Stomach (tissue), 8 donors: ENCODE measurements at regions not wholly inside any gene's neighbourhood (a gene's known extent, or its start where the extent isn't known, plus 50 kb on each side); places are given as distances from the start of the nearest gene placed in this dataset.

Source experiments
- DNase-seq, 2 donors: peaks; one replicate each; pipeline versions ENCODE4 v3.0.0 to v3.0.0-alpha.2; 2013 to 2019
- H3K27ac ChIP-seq, 5 donors: fragments of 200-600 bp in 4 of 5; sonication (generic) in 4 of 5; one replicate each; pipeline ENCODE4 v1.5.1; 2013 to 2019; ENCODE audit warnings: mild to moderate bottlenecking in 1 of 5, moderate library complexity in 1 of 5
- H3K27me3 ChIP-seq, 3 donors: fragments of 200-600 bp; sonication (generic); one replicate each; pipeline ENCODE4 v1.5.1; 2017 to 2019; ENCODE audit warnings: mixed run types in 1 of 3
- H3K36me3 ChIP-seq, 4 donors: fragments of 200-600 bp; sonication (generic); 1 replicate in 3 of 4; 2 replicates in 1 of 4; pipeline ENCODE4 v1.5.1; 2016 to 2019
- H3K4me1 ChIP-seq, 4 donors: fragments of 200-600 bp; sonication (generic); one replicate each; pipeline ENCODE4 v1.5.1; 2016 to 2019
- H3K4me3 ChIP-seq, 4 donors: fragments of 200-600 bp; sonication (generic) in 3 of 4; one replicate each; pipeline ENCODE4 v1.5.1; 2016 to 2019; ENCODE audit warnings: mild to moderate bottlenecking in 1 of 4
- H3K9me3 ChIP-seq, 4 donors: fragments of 200-600 bp; sonication (generic); one replicate each; pipeline ENCODE4 v1.5.1; 2016 to 2019
- CTCF ChIP-seq, 7 experiments: fragments of 450-650 bp in 4 of 7; fragments of 200-600 bp in 3 of 7; sonication (generic) in 3 of 7; IDR thresholded peaks; one replicate each; pipeline ENCODE4 v1.5.1; 2016 to 2019; ENCODE audit warnings: antibody characterized with exemption in 7 of 7, control low read depth in 2 of 7, mild to moderate bottlenecking in 1 of 7
- EP300 ChIP-seq: sonication (generic); formaldehyde crosslinking; IDR thresholded peaks from one replicate; pipeline ENCODE4 v1.6.1; 2017; ENCODE audit warnings: antibody characterized with exemption
- POLR2A ChIP-seq, 4 donors: fragments of 450-650 bp; IDR thresholded peaks; one replicate each; pipeline ENCODE4 v1.6.1; 2016; ENCODE audit warnings: antibody characterized with exemption in 4 of 4, control low read depth in 2 of 4, mild to moderate bottlenecking in 1 of 4, moderate library complexity in 1 of 4
- POLR2AphosphoS5 ChIP-seq, 3 donors: sonication (generic); formaldehyde crosslinking; IDR thresholded peaks; one replicate each; pipeline ENCODE4 v1.6.1; 2016; ENCODE audit warnings: antibody characterized with exemption in 3 of 3
- WGBS, 5 donors: extraction: QIAGEN DNeasy Blood & Tissue Kit in 3 of 5; methylation state at CpG; one replicate each; pipeline versions ENCODE4 v1.1.5 to v1.1.7; 2013 to 2018; 5-methylcytosine and 5-hydroxymethylcytosine counted together
- intact Hi-C: fragments of 100-400 bp; cut with DNase I; formaldehyde crosslinking; loops from one replicate; pipeline ENCODE4 v1.15.1; 2023; ENCODE audit warnings: low total_unique reads
- donor health status: healthy with polysubstance abuse.
- donor health status: Bipolar disorder and iron deficiency.
- donor health status: healthy.

GRCh38 chr17:69605571-69605970, 191.1 kb downstream of the MAP2K6 start:
- no peak for TF ChIP-seq EP300
- TF ChIP-seq POLR2AphosphoS5 (IDR thresholded peaks at IDR 0.05), result no peak
- no peak for TF ChIP-seq CTCF (IDR thresholded peaks at IDR 0.05)
- Histone ChIP-seq H3K4me3 (no peak overlapping the region), H3K36me3 (no peaks in the 10 kb centered on the region), H3K9me3 (no peaks in the 10 kb centered on the region), H3K27me3 (no peaks in the 10 kb centered on the region), H3K4me1 (peaks cover 0 to 40% (median 26%) of the 10 kb centered on the region in 4 donors), H3K27ac (no peak overlapping the region)
- no peak for DNase-seq
- WGBS, 5 donors, result 86 to 94% (median 91%) methylated on average over 5 of the region's 5 CpGs
- intact Hi-C loops, result loop anchor here (10.0 kb wide), 1 partner anchor 539 kb away; no protein-coding TSS in a partner anchor

GRCh38 chr17:69606142-69606800, 191.8 kb downstream of the MAP2K6 start:
- peaks cover 0 to 40% (median 26%) of the 10 kb centered on the region in 4 donors for H3K4me1 ChIP-seq
- no peaks in the 10 kb centered on the region for H3K27me3 ChIP-seq
- no peak for TF ChIP-seq CTCF (IDR thresholded peaks at IDR 0.05)
- no peak for TF ChIP-seq POLR2A (IDR thresholded peaks at IDR 0.05)
- no peak for TF ChIP-seq POLR2AphosphoS5 (IDR thresholded peaks at IDR 0.05)
- TF ChIP-seq EP300, result no peak
- DNase-seq, result no peak
- peak overlapping the region in 1 of 5 donors; percentile 63 for H3K27ac ChIP-seq
- no peaks in the 10 kb centered on the region for H3K9me3 ChIP-seq
- no peaks in the 10 kb centered on the region for H3K36me3 ChIP-seq
- intact Hi-C loops, result loop anchor here (10.0 kb wide), 1 partner anchor 539 kb away; no protein-coding TSS in a partner anchor
- no peak overlapping the region for H3K4me3 ChIP-seq
- WGBS, 5 donors, result 62 to 75% (median 65%) methylated on average over 5 of the region's 5 CpGs

- intact Hi-C loops, result loop anchor here (10.0 kb wide), 1 partner anchor 538 kb away; no protein-coding TSS in a partner anchor
- 11 to 18% (median 14%) methylated on average over 6 of the region's 6 CpGs for WGBS, 5 donors
- peak overlapping the region in 3 of 5 donors; percentile 40 to 63 (median 55) for H3K27ac ChIP-seq
Observed at GRCh38 chr17:69607162-69607834, 192.8 kb downstream of the MAP2K6 start.

More at GRCh38 chr17:69607162-69607834, 192.8 kb downstream of the MAP2K6 start:
- H3K9me3 ChIP-seq, result no peaks in the 10 kb centered on the region
- TF ChIP-seq POLR2AphosphoS5 (IDR thresholded peaks at IDR 0.05) (peak in 2 of 3 donors; percentile 33 to 52), POLR2A (IDR thresholded peaks at IDR 0.05) (no peak), CTCF (IDR thresholded peaks at IDR 0.05) (peak in 5 of 7 experiments; percentile 63 to 87 (median 67)), EP300 (no peak)
- peak; percentile 78 to 85 for DNase-seq
- H3K4me1 ChIP-seq, result peaks cover 0 to 40% (median 26%) of the 10 kb centered on the region in 4 donors
- H3K4me3 ChIP-seq, result no peak overlapping the region
- H3K27me3 ChIP-seq, result no peaks in the 10 kb centered on the region
- no peaks in the 10 kb centered on the region for H3K36me3 ChIP-seq
